Fibroblast of peridontal ligament (primary cell): ENCODE measurements at regions not wholly inside any gene's neighbourhood (a gene's known extent, or its start where the extent isn't known, plus 50 kb on each side); places are given as distances from the start of the nearest gene placed in this dataset.

ENCODE experiments used
- DNase-seq: peaks from one replicate; pipeline ENCODE4 v3.0.0-alpha.2; 2010; ENCODE audit errors: extremely low read depth

- no peak for DNase-seq
Measured at GRCh38 chr13:63999614-64000305, 2584.1 kb upstream of the PCDH20 start.

GRCh38 chr13:63983366-63983765 lies 2567.7 kb upstream of the PCDH20 start:
- DNase-seq = no peak

GRCh38 chr13:63979951-63980350 lies 2564.3 kb upstream of the PCDH20 start:
- DNase-seq = no peak

GRCh38 chr13:63972328-63972727 lies 2556.7 kb upstream of the PCDH20 start:
- DNase-seq = no peak

- DNase-seq = no peak
Measured at GRCh38 chr13:63954683-63955082, 2539.0 kb upstream of the PCDH20 start.

- no peak for DNase-seq
Measured at GRCh38 chr13:63948045-63948444, 2532.4 kb upstream of the PCDH20 start.

- DNase-seq = no peak
Measured at GRCh38 chr13:63944911-63945310, 2529.3 kb upstream of the PCDH20 start.

- peak; percentile 2 for DNase-seq
Measured at GRCh38 chr13:63942372-63942771, 2526.7 kb upstream of the PCDH20 start.

GRCh38 chr13:63938851-63939250 lies 2523.2 kb upstream of the PCDH20 start:
- DNase-seq = no peak

- DNase-seq = no peak
Measured at GRCh38 chr13:63910511-63910910, 2494.9 kb upstream of the PCDH20 start.

GRCh38 chr13:63909726-63910375 lies 2494.2 kb upstream of the PCDH20 start:
- no peak for DNase-seq

GRCh38 chr13:63902141-63902540 lies 2486.5 kb upstream of the PCDH20 start:
- no peak for DNase-seq

GRCh38 chr13:63901630-63902029 lies 2486.0 kb upstream of the PCDH20 start:
- no peak for DNase-seq

- DNase-seq = no peak
Measured at GRCh38 chr13:63900406-63900805, 2484.8 kb upstream of the PCDH20 start.

- no peak for DNase-seq
Measured at GRCh38 chr13:63896321-63896720, 2480.7 kb upstream of the PCDH20 start.

GRCh38 chr13:63882052-63882451 lies 2466.4 kb upstream of the PCDH20 start:
- DNase-seq = no peak

- DNase-seq = no peak
Measured at GRCh38 chr13:63880705-63881104, 2465.1 kb upstream of the PCDH20 start.

GRCh38 chr13:63873936-63874335 lies 2458.3 kb upstream of the PCDH20 start:
- no peak for DNase-seq

GRCh38 chr13:63864171-63864902 lies 2448.7 kb upstream of the PCDH20 start:
- peak; percentile 0 for DNase-seq

GRCh38 chr13:63855457-63856118 lies 2439.9 kb upstream of the PCDH20 start:
- DNase-seq = no peak

- DNase-seq = no peak
Measured at GRCh38 chr13:63853816-63854215, 2438.2 kb upstream of the PCDH20 start.

GRCh38 chr13:63851526-63851925 lies 2435.9 kb upstream of the PCDH20 start:
- DNase-seq = no peak
